KMS-11 (cell line): ENCODE measurements at regions not wholly inside any gene's neighbourhood (a gene's known extent, or its start where the extent isn't known, plus 50 kb on each side); places are given as distances from the start of the nearest gene placed in this dataset.
A peak's percentile ranks its signal among the peaks of the same experiment; 100 is the strongest.

Source experiments
- H2AFZ ChIP-seq: fragments of 200-600 bp; sonication (generic); 2 replicates; pipeline ENCODE4 v1.6.1; 2016; ENCODE audit warnings: antibody characterized with exemption, mixed run types, low read depth
- H3K27ac ChIP-seq: fragments of 200-600 bp; sonication (generic); 2 replicates; pipeline ENCODE4 v1.6.1; 2016; ENCODE audit warnings: mild to moderate bottlenecking, mixed run types
- H3K27me3 ChIP-seq: fragments of 200-600 bp; sonication (generic); 2 replicates; pipeline ENCODE4 v1.6.1; 2017; ENCODE audit warnings: mild to moderate bottlenecking, low read depth, mixed run types, moderate library complexity; ENCODE audit not compliant: insufficient read depth
- H3K36me3 ChIP-seq: fragments of 200-600 bp; sonication (generic); 2 replicates; pipeline ENCODE4 v1.6.1; 2017; ENCODE audit warnings: mild to moderate bottlenecking, mixed run types; ENCODE audit not compliant: insufficient read depth
- H3K4me1 ChIP-seq: fragments of 200-600 bp; sonication (generic); 2 replicates; pipeline ENCODE4 v1.6.1; 2016; ENCODE audit warnings: mild to moderate bottlenecking, low read depth, mixed run types; ENCODE audit not compliant: poor library complexity, severe bottlenecking
- H3K4me2 ChIP-seq: fragments of 200-600 bp; sonication (generic); 2 replicates; pipeline ENCODE4 v1.7.0; 2016; ENCODE audit warnings: mild to moderate bottlenecking, mixed run types
- H3K4me3 ChIP-seq: fragments of 200-600 bp; sonication (generic); IDR thresholded peaks from 2 replicates; pipeline ENCODE4 v1.6.1; 2017; ENCODE audit warnings: low read depth, low read length, mixed read lengths; ENCODE audit not compliant: insufficient read depth
- H3K79me2 ChIP-seq: fragments of 200-600 bp; sonication (generic); 2 replicates; pipeline ENCODE4 v1.6.1; 2016; ENCODE audit warnings: low read depth, mixed run types; ENCODE audit not compliant: insufficient read depth
- H3K9ac ChIP-seq: fragments of 200-600 bp; sonication (generic); 2 replicates; pipeline ENCODE4 v1.6.1; 2016; ENCODE audit warnings: mild to moderate bottlenecking, mixed run types
- H4K20me1 ChIP-seq: fragments of 200-600 bp; sonication (generic); 2 replicates; pipeline ENCODE4 v1.6.1; 2016; ENCODE audit warnings: mild to moderate bottlenecking, mixed run types; ENCODE audit not compliant: insufficient read depth
- TF ChIP-seq, protein P1 (sequence below): fragments of 200-600 bp; sonication (generic); conservative IDR thresholded peaks from 2 replicates; pipeline ENCODE4 v1.6.1; 2017; ENCODE audit warnings: low read depth, mild to moderate bottlenecking, antibody characterized with exemption, low read length, moderate library complexity, mixed read lengths

DNA sequence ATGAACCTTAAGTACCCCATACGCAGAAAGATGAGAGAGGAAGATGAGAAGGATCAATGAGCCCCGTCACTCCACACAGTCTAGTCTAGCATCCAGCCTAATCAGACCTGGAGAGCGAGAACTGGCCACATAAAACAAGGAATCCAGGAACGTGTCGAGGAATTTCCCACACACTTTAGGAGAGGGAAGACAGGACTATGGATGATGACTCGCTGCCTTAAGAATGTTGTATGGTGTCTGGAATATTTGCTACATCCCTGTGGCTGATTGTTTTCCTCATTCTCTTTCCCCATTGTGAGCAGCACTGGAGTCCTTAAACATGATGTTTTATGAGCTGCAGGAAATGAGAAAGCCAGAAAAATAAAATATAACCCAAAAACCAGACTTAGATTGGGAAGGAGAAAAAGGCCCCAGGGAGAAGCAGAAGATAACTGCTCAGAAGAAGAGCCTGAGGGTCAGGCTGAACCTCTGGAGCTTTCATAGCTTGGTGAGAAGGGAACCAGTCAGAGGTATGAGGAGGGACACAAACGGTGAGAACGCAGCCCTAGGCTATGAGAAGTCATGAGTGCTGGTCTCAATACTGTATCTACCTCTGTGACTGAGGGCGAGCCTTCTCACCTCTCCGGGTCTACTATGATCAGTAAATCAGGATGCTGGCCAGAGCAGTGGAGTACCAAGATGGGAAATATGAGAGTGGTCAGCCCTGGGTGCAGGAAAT, 139.5 kb upstream of the NOCT start:
- Histone ChIP-seq H3K4me3 (no peak overlapping the region), H3K27ac (no peak overlapping the region), H3K9ac (no peak overlapping the region), H3K79me2 (no peaks in the 10 kb centered on the region), H3K4me1 (no peaks in the 10 kb centered on the region), H3K27me3 (no peaks in the 10 kb centered on the region), H3K4me2 (no peak overlapping the region), H3K36me3 (no peaks in the 10 kb centered on the region), H2AFZ (no peak overlapping the region), H4K20me1 (no peaks in the 10 kb centered on the region)
- TF ChIP-seq, protein P1, sequence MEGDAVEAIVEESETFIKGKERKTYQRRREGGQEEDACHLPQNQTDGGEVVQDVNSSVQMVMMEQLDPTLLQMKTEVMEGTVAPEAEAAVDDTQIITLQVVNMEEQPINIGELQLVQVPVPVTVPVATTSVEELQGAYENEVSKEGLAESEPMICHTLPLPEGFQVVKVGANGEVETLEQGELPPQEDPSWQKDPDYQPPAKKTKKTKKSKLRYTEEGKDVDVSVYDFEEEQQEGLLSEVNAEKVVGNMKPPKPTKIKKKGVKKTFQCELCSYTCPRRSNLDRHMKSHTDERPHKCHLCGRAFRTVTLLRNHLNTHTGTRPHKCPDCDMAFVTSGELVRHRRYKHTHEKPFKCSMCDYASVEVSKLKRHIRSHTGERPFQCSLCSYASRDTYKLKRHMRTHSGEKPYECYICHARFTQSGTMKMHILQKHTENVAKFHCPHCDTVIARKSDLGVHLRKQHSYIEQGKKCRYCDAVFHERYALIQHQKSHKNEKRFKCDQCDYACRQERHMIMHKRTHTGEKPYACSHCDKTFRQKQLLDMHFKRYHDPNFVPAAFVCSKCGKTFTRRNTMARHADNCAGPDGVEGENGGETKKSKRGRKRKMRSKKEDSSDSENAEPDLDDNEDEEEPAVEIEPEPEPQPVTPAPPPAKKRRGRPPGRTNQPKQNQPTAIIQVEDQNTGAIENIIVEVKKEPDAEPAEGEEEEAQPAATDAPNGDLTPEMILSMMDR, result no peak

DNA sequence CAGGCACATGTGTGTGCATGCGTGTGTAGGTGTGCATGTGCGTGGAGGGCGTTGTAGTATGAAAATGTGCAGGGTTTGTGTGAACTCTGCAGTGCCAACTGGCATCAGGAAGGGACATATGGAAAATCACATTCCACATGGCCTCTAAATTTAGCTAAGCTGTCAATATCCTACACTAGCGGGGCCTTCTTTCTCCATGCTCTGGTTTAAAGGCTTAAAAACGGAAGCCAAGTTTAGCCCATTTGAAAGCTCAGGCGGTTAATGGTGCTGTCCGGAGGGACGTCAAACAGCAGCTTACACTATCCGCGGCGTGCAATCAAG, 144.1 kb upstream of the NOCT start:
- TF ChIP-seq, protein P1, result no peak
- Histone ChIP-seq H3K9ac (no peak overlapping the region), H3K4me1 (peaks cover 3% of the 10 kb centered on the region), H3K4me2 (no peak overlapping the region), H3K27me3 (no peaks in the 10 kb centered on the region), H4K20me1 (no peaks in the 10 kb centered on the region), H3K36me3 (no peaks in the 10 kb centered on the region), H3K27ac (no peak overlapping the region), H3K79me2 (no peaks in the 10 kb centered on the region), H3K4me3 (no peak overlapping the region), H2AFZ (peak overlapping the region; percentile 18; the same call in 1 of the 2 replicates)

DNA sequence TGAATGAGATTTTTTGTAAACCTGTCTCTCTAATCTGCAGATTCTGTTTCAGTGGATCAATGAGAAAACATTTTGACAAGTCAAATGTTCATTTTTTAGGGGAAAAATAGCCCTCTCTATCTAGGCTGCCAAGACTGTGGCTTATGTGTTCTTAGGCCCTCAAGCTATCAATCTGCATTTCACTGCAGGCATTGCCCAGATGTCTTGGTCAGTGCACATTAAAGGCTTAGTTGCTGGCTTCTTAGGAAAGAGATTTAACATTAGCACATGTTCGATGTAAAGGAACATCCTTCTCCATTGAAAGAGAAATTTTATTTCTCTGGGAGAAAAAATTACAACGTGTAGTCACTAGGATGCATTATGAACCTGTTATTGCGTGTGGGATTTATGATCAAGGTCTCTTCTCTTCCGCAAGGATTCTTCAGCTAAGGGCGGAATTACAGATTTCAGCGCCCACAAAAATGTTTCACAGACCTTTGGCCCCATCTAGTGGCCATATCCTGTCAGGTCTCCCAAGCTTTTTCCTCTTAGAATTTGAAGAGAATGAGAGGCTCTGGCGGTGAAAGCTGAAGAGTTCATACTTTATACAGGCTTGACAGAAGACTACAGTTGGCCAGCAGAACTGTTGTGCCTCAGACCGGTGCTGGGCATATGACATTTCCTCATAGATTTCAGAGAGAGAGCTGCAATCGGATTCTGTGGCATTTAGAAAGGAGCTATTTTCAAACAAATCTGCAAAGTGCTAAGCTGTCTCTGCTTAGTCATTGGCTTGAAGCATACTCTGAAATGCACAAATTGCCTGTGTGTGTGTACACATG, 144.6 kb upstream of the NOCT start:
- Histone ChIP-seq H4K20me1 (no peaks in the 10 kb centered on the region), H3K9ac (no peak overlapping the region), H3K27me3 (no peaks in the 10 kb centered on the region), H3K4me1 (peaks cover 3% of the 10 kb centered on the region), H3K36me3 (no peaks in the 10 kb centered on the region), H3K79me2 (no peaks in the 10 kb centered on the region), H3K4me2 (no peak overlapping the region), H3K4me3 (no peak overlapping the region), H3K27ac (no peak overlapping the region), H2AFZ (peak overlapping the region; percentile 18; the same call in 1 of the 2 replicates)
- TF ChIP-seq, protein P1, result peak; percentile 93

DNA sequence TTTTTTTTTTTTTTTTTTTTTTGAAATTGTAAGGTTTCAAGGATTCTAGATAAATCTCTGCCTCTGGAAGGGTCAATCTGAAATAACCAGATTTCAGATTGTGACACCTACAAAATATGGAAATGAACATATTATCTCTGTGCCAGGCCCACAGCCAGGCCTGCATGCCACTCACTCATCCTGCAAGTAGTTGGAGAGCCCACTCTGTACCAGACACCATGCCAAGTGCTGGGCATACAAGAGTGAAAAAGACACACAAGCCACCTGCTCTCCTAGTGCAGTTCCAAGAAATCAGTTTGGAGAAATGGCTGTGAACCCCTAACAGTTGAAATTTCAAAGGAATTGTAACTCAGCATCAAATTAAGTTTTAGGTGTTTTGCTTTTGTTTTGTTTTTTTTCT, 145.9 kb upstream of the NOCT start:
- Histone ChIP-seq H3K27ac (no peak overlapping the region), H2AFZ (no peak overlapping the region), H3K36me3 (no peaks in the 10 kb centered on the region), H3K4me2 (no peak overlapping the region), H3K9ac (no peak overlapping the region), H3K4me3 (no peak overlapping the region), H4K20me1 (no peaks in the 10 kb centered on the region), H3K4me1 (peaks cover 3% of the 10 kb centered on the region), H3K79me2 (no peaks in the 10 kb centered on the region), H3K27me3 (no peaks in the 10 kb centered on the region)
- TF ChIP-seq, protein P1, result no peak
